ENCODE measurements at regions not wholly inside any gene's neighbourhood (a gene's known extent, or its start where the extent isn't known, plus 50 kb on each side); places are given as distances from the start of the nearest gene placed in this dataset.

- no peak for DNase-seq
Observed at GRCh38 chr22:44588348-44588747, 90.3 kb upstream of the RTL6 start.

GRCh38 chr22:44587737-44588310 lies 89.8 kb upstream of the RTL6 start:
- DNase-seq = no peak

- DNase-seq = peak; percentile 83
Observed at GRCh38 chr22:44586999-44587736, 89.1 kb upstream of the RTL6 start.

- peak; percentile 67 for DNase-seq
Observed at GRCh38 chr22:44586351-44586990, 88.4 kb upstream of the RTL6 start.

- no peak for DNase-seq
Observed at GRCh38 chr22:44585559-44586350, 87.7 kb upstream of the RTL6 start.

- DNase-seq = no peak
Observed at GRCh38 chr22:44584256-44584902, 86.3 kb upstream of the RTL6 start.

GRCh38 chr22:44583854-44584253 lies 85.8 kb upstream of the RTL6 start:
- no peak for DNase-seq

- DNase-seq = no peak
Observed at GRCh38 chr22:44583061-44583760, 85.2 kb upstream of the RTL6 start.

- no peak for DNase-seq
Observed at GRCh38 chr22:44582016-44582415, 84.0 kb upstream of the RTL6 start.

GRCh38 chr22:44581096-44581435 lies 83.0 kb upstream of the RTL6 start:
- no peak for DNase-seq

- DNase-seq = no peak
Observed at GRCh38 chr22:44580176-44581095, 82.4 kb upstream of the RTL6 start.

- DNase-seq = no peak
Observed at GRCh38 chr22:44578516-44579230, 80.6 kb upstream of the RTL6 start.

- no peak for DNase-seq
Observed at GRCh38 chr22:44578110-44578457, 80.1 kb upstream of the RTL6 start.

GRCh38 chr22:44577391-44578109 lies 79.5 kb upstream of the RTL6 start:
- no peak for DNase-seq

GRCh38 chr22:44576311-44577260 lies 78.6 kb upstream of the RTL6 start:
- no peak for DNase-seq

- no peak for DNase-seq
Observed at GRCh38 chr22:44575381-44576268, 77.6 kb upstream of the RTL6 start.

GRCh38 chr22:44574640-44575380 lies 76.8 kb upstream of the RTL6 start:
- no peak for DNase-seq

All from NCI-H2171 (cell line).